ENCODE measurements at regions not wholly inside any gene's neighbourhood (a gene's known extent, or its start where the extent isn't known, plus 50 kb on each side); places are given as distances from the start of the nearest gene placed in this dataset.

- TF ChIP-seq GABPA (IDR thresholded peaks at IDR 0.05; ENCODE audit: low read depth) (no peak), CTCF (IDR thresholded peaks at IDR 0.05) (no peak), RFX5 (IDR thresholded peaks at IDR 0.05; ENCODE audit: low read length) (no peak), YY1 (IDR thresholded peaks at IDR 0.05; ENCODE audit: low read depth) (no peak), ELF1 (IDR thresholded peaks at IDR 0.05) (no peak), TAF1 (IDR thresholded peaks at IDR 0.05; ENCODE audit: borderline replicate concordance, low read depth, low read length) (no peak), MAX (IDR thresholded peaks at IDR 0.05; ENCODE audit: low read depth) (no peak), EZH2phosphoT487 (IDR thresholded peaks at IDR 0.05; ENCODE audit: borderline replicate concordance, low read depth) (no peak)
These were observed 142.3 kb downstream of the IRX5 start for GRCh38 chr16:55072976-55073375.

Measured in SK-N-SH (cell line).